ENCODE measurements at regions not wholly inside any gene's neighbourhood (a gene's known extent, or its start where the extent isn't known, plus 50 kb on each side); places are given as distances from the start of the nearest gene placed in this dataset.

DNA sequence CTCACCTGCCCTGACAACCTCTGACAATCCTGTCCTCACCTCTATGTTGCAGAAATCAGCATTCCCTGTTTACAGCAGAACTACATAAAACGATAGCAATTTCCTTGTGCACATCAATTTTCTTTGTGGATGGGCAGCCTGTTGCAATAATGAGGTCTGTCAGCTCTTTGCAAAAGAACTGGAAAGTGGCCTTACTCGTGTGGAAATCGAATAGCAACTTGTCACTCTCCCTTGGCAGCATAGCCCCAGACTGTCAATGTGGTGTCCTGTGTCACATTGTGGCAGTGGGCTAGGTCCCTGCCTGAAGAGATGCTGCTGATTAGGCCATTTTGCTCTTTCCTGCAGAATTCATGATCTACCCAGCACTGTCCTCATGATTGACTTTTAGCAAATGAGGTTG is 531.9 kb downstream of the CCDC85A start:
- TF ChIP-seq, protein P1, sequence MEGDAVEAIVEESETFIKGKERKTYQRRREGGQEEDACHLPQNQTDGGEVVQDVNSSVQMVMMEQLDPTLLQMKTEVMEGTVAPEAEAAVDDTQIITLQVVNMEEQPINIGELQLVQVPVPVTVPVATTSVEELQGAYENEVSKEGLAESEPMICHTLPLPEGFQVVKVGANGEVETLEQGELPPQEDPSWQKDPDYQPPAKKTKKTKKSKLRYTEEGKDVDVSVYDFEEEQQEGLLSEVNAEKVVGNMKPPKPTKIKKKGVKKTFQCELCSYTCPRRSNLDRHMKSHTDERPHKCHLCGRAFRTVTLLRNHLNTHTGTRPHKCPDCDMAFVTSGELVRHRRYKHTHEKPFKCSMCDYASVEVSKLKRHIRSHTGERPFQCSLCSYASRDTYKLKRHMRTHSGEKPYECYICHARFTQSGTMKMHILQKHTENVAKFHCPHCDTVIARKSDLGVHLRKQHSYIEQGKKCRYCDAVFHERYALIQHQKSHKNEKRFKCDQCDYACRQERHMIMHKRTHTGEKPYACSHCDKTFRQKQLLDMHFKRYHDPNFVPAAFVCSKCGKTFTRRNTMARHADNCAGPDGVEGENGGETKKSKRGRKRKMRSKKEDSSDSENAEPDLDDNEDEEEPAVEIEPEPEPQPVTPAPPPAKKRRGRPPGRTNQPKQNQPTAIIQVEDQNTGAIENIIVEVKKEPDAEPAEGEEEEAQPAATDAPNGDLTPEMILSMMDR (IDR thresholded peaks at IDR 0.05; ENCODE audit: unreplicated experiment), result no peak
- DNase-seq (ENCODE audit: low spot score), result no peak
- H3K27ac Mint-ChIP-seq (ENCODE audit: unreplicated experiment), result no peak overlapping the region
- no peak overlapping the region for H3K4me3 Mint-ChIP-seq (ENCODE audit: unreplicated experiment)
- no peaks in the 10 kb centered on the region for H3K36me3 Mint-ChIP-seq (ENCODE audit: low read depth, unreplicated experiment)
- no peaks in the 10 kb centered on the region for H3K9me3 Mint-ChIP-seq (ENCODE audit: unreplicated experiment)
- no peaks in the 10 kb centered on the region for H3K27me3 Mint-ChIP-seq (ENCODE audit: unreplicated experiment)
- H3K4me1 Mint-ChIP-seq (ENCODE audit: unreplicated experiment), result peaks cover 9% of the 10 kb centered on the region

DNA sequence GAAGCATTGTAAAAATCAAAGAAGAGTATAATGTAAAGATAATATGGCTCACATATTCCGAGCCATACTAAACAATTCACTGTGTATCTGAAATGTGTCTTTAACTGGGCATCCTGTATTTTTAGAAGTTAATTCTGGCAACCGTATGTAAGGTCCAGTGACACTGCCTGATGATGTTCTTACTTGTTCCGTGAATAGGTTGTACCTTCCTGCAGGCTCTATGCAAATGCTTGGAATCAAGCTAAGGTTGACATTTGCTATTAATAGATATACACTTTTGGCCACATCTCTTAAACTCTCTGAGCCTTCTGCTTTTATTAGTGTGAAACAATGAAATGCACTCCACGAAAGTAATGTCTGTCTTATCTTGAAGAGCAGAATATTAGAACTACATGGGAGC is 534.6 kb downstream of the CCDC85A start:
- DNase-seq (ENCODE audit: low spot score), result no peak
- no peaks in the 10 kb centered on the region for H3K9me3 Mint-ChIP-seq (ENCODE audit: unreplicated experiment)
- H3K27me3 Mint-ChIP-seq (ENCODE audit: unreplicated experiment), result peaks cover 2% of the 10 kb centered on the region
- H3K4me1 Mint-ChIP-seq (ENCODE audit: unreplicated experiment), result peaks cover 9% of the 10 kb centered on the region
- H3K36me3 Mint-ChIP-seq (ENCODE audit: low read depth, unreplicated experiment), result no peaks in the 10 kb centered on the region
- no peak overlapping the region for H3K4me3 Mint-ChIP-seq (ENCODE audit: unreplicated experiment)
- TF ChIP-seq, protein P1 (IDR thresholded peaks at IDR 0.05; ENCODE audit: unreplicated experiment), result no peak
- H3K27ac Mint-ChIP-seq (ENCODE audit: unreplicated experiment), result no peak overlapping the region

DNA sequence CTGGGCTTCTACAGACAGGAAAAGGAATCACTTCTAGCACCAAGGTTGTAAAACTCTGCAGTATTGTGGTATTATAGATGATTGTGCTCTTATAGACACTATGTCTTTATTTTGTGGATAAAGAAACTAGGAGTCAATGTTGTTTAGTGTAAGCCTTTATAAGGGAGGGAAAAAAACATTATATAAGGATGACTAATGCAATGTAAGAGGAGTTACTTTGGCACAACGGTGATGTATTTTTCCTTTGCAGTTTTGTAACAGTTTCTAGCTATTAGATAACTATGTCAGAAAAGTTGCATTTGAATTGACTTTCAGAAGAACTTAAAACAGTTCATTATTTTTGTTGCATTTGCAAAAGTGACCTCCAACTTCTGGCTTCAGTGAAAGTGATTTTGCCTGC is 545.4 kb downstream of the CCDC85A start:
- H3K36me3 Mint-ChIP-seq (ENCODE audit: low read depth, unreplicated experiment), result no peaks in the 10 kb centered on the region

DNA sequence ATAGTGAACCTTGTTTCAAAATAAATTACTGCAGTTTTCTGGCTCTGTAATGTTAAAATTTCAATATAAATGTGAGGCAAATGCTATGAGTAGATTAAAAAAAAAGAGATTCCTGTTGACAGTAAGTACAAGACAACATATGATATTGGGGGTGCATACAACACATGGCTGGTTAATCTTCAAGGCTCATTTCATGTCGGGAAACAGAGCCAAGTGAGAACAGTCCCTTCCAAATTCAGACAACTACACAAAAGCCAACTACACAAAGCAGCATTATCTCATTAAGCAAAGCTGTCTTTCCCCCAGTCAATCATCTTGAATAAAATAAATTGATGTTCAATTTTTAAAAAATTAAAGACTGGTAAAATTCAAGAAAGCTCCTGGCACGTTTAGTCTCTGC is 549.2 kb downstream of the CCDC85A start:
- no peaks in the 10 kb centered on the region for H3K9me3 Mint-ChIP-seq (ENCODE audit: unreplicated experiment)
- H3K27ac Mint-ChIP-seq (ENCODE audit: unreplicated experiment), result no peak overlapping the region
- peaks cover 1% of the 10 kb centered on the region for H3K27me3 Mint-ChIP-seq (ENCODE audit: unreplicated experiment)
- H3K4me1 Mint-ChIP-seq (ENCODE audit: unreplicated experiment), result no peaks in the 10 kb centered on the region
- DNase-seq (ENCODE audit: low spot score), result no peak
- no peaks in the 10 kb centered on the region for H3K36me3 Mint-ChIP-seq (ENCODE audit: low read depth, unreplicated experiment)
- TF ChIP-seq, protein P1 (IDR thresholded peaks at IDR 0.05; ENCODE audit: unreplicated experiment), result no peak
- H3K4me3 Mint-ChIP-seq (ENCODE audit: unreplicated experiment), result no peak overlapping the region

More for the DNA sequence above, 545.4 kb downstream of the CCDC85A start:
- Mint-ChIP-seq H3K27ac (ENCODE audit: unreplicated experiment) (no peak overlapping the region), H3K27me3 (ENCODE audit: unreplicated experiment) (peaks cover 1% of the 10 kb centered on the region), H3K4me1 (ENCODE audit: unreplicated experiment) (no peaks in the 10 kb centered on the region), H3K4me3 (ENCODE audit: unreplicated experiment) (no peak overlapping the region), H3K9me3 (ENCODE audit: unreplicated experiment) (peaks cover 9% of the 10 kb centered on the region)
- no peak for DNase-seq (ENCODE audit: low spot score)
- TF ChIP-seq, protein P1 (IDR thresholded peaks at IDR 0.05; ENCODE audit: unreplicated experiment), result no peak

DNA sequence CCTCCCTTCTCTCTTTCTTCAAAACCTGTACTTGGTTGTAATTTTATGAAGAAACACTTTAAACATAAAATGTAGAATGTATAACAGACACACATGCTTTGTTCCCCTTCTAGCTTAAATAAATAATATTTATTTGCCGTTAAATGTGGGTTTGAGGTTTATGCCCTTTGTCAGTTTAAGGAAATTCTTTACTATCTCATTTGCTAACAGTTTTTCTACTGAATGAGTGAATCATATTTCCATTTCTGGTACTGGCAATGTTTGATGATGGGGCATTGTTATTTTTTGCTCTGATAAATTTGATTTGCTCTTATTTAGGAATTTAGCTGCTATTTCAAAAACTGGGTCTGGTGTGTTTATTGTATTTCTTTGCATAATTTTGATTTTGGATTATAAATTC is 555.6 kb downstream of the CCDC85A start:
- Mint-ChIP-seq H3K27me3 (ENCODE audit: unreplicated experiment) (no peaks in the 10 kb centered on the region), H3K27ac (ENCODE audit: unreplicated experiment) (no peak overlapping the region), H3K9me3 (ENCODE audit: unreplicated experiment) (no peaks in the 10 kb centered on the region), H3K36me3 (ENCODE audit: low read depth, unreplicated experiment) (no peaks in the 10 kb centered on the region), H3K4me3 (ENCODE audit: unreplicated experiment) (no peak overlapping the region), H3K4me1 (ENCODE audit: unreplicated experiment) (no peaks in the 10 kb centered on the region)
- DNase-seq (ENCODE audit: low spot score), result no peak
- TF ChIP-seq, protein P1 (IDR thresholded peaks at IDR 0.05; ENCODE audit: unreplicated experiment), result no peak
